Stimulated activated CD4-positive, alpha-beta T cell treated with anti-CD3 and anti-CD28 coated beads, Interleukin-2, amount 100 ng/mL, for 24 hours (primary cell): ENCODE measurements at regions not wholly inside any gene's neighbourhood (a gene's known extent, or its start where the extent isn't known, plus 50 kb on each side); places are given as distances from the start of the nearest gene placed in this dataset.
"Not testable (repeated sequence)": the region's sequence is repeated elsewhere in the genome, so short reads cannot be mapped to it uniquely, and the experiment has no call there.

ENCODE experiments used
- DNase-seq, 2 donors: peaks; one replicate each; pipeline ENCODE4 v3.0.0-alpha.2; 2020

GRCh38 chr15:21705480-21705879 lies 172.1 kb downstream of the POTEB start:
- DNase-seq, result not testable (repeated sequence)

- not testable (repeated sequence) for DNase-seq
These were observed 178.9 kb downstream of the POTEB start for GRCh38 chr15:21698620-21699019.

DNA sequence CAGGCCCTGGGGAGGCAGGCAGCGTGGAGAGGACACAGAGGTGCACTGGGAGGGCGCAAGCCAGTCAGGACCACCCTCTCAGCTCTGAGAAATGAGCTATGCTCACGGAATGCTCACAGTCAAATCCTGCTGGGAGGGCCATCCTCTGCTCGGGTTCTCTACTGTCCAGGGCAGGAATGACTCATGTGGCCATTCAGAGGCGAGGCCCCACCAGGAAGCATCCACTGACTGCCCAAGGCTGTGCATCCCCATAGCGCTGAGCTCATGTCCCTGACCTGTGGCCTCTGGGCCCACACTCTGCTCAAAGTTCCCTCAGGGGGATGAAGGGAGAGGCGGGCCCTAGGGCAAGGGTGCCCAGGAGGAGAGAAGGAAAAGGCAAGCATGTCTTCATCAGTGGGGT lies 182.4 kb downstream of the POTEB start:
- DNase-seq, result not testable (repeated sequence)

- DNase-seq, result not testable (repeated sequence)
These were observed 184.9 kb downstream of the POTEB start for GRCh38 chr15:21692471-21693102.

- DNase-seq, result not testable (repeated sequence)
These were observed 216.6 kb upstream of the POTEB3 start for GRCh38 chr15:21656798-21657397.

DNA sequence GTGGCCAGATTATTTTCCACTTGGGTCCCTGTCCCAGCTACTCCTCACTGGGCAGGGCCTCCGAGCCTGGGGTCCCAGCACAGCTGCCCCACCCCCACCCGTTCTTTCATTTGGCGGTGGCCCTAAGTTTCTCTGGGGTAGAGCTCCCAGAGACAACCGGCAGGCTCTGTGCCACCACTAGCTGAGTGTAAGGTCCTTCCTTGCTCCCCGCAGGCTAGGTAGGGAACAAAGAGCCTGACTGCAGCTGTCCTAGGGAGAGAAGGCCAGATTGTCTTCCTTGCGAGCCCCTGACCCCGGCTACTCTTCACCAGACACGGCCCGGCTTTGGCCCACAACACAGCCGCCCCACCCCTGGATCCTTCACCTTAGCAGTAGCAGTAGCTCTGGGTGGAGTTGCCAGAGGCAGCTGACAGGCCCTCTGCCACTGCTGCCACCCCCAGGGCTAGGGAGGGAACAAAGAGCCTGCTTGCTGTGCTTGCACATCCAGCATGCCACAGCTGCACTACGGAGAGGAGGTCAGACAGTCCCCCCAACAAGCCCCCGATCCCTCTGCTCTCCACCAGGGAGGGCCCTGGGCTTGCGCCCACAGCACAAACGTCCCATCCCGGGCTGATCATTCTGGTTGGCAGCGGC lies 215.9 kb upstream of the POTEB3 start:
- not testable (repeated sequence) for DNase-seq

DNA sequence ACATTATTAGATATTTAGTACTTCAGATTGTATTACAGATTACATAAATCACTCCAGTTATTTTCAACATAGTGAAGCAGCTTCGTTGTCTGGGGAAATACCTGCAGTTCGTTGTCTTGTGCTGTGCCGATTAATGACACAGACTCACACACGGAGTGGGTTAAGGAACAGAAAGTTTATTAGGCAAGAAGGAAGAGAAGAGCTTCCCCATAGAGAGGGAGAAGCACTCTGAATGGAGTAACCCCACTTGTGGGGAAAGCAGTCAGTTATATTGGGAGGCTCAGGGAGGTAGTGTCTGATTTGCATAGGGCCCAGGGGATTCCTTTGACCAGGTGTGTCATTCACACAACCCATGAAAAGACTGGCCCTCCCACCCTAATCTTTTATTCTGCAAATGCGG lies 213.4 kb upstream of the POTEB3 start:
- not testable (repeated sequence) for DNase-seq

DNA sequence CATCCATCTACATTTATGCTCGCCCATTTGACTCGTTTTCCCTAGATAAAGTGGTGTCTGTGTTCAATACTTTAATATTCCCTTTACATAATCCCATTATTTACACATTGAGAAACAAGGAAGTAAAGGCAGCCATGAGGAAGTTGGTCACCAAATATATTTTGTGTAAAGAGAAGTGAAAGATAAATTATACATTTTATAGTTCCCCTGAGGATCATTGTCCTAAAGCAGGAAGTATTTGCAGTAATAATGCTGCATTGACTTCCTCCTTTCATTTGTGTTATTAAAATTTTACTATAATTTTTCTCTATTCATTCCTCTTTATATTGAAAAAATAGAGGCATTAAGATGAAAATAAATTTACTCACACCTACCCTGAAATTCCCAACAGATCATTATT lies 198.5 kb upstream of the POTEB3 start:
- DNase-seq, result not testable (repeated sequence)

- DNase-seq, result not testable (repeated sequence)
These were observed 186.4 kb upstream of the POTEB3 start for GRCh38 chr15:21626694-21627093.

DNA sequence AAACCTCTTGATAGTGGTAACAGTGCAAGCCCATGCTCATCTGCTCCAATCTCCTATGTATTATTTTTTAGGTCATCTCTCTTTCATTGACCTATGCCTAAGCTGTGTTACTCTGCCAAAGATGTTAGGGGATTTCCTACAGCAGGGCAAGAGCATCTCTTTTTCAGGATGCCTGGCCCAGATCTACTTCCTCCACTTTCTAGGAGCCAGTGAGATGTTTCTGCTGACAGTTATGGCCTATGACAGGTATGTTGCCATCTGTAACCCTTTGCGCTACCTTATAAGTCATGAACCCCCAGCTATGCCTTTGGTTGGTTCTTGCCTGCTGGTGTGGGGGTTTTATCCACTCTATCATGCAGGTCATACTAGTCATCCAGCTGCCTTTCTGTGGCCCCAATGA lies 168.9 kb upstream of the POTEB3 start:
- DNase-seq, result not testable (repeated sequence)

GRCh38 chr15:21565426-21565825 lies 125.1 kb upstream of the POTEB3 start:
- DNase-seq, result not testable (repeated sequence)

DNA sequence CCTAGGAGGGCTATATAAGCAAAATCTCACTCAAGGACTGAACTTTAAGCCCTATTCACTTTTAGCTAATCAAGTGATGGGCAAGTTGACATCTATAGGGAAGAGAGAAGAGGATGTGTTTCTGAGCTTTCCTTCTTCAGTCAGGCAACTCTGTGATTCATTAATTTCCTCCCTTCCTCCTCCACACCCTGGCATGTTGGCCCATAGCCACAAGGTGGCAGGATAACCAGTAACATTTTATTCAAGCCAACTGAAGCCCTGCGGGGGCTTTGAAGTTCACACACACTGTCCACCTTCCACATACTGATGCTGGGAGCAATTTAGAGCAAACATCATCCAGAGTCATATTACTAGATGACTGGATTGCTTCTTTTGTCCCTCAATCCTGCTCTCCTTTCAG lies 111.5 kb upstream of the POTEB3 start:
- not testable (repeated sequence) for DNase-seq

DNA sequence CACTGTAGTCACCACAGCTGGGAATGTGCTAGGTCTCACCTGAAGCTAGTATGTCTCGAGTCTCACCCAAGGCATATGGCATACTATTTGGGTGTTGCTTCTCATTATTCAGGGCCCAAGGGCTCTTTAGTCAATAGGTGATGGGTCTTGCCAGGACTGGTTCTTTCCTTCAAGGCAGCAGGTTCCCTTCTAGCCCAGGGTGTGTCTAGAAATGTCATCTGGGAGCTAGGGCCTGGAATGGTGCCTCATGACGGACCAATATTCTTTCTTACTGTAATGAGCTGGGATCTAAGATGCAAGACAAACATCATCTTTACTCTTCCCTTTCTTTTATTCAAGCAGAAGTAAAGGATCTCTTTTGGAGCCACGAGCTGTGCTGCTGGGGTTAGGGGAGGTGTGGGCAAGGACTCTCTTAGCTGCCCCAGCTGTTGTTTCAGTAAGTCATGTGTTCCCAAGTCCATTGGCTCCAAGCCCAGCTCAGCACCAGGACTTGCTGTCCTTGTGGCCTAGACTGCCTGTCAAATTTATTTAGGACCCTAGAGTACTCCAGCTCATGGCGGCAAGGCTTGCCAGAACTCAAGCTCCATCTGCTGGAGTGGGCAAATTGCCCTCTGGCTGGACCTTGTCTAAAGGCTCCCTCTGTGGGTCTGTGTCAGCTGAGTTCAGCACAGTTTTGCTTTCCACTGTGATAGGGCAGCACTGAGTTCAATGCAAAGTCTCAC lies 106.0 kb upstream of the POTEB3 start:
- DNase-seq, result not testable (repeated sequence)

DNA sequence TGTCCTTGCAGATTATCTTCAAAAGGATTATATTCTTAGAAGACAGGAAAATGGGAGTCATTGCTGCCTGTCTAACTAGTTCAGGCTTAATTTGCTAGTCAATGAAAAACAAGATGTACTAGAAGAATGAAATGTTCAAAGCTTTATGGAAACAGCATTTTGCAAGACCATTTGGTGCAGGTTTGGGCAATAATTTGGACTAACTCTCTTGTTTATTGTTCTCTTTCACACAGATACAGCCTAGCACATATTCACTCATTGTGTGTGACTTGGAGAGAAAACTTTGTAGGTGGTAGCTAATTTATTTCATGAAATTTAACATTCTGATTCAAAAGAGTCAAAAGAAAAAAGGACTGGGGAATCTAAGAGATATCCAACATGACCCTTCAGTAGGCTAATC lies 92.5 kb upstream of the POTEB3 start:
- not testable (repeated sequence) for DNase-seq

DNA sequence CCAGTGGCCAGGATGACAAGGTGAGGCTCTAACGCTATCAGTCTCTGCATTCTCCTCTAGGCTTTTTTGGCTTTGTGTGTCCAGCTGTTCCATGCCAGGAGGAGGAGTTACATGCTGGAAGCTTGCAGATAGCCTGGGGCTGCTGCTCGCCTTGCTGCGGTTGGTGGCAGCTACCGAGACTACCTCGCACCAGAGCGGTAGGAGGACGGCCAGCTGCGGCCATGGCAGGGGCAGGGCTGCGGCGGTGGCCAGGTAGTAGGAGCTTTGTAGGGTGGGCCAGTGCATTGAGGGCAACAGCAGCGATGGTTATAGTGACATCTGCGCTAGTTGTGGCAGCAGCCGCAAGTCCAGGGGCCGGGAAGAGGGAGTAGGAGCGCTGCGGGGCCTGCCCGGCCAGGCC lies 75.9 kb upstream of the POTEB3 start:
- not testable (repeated sequence) for DNase-seq

DNA sequence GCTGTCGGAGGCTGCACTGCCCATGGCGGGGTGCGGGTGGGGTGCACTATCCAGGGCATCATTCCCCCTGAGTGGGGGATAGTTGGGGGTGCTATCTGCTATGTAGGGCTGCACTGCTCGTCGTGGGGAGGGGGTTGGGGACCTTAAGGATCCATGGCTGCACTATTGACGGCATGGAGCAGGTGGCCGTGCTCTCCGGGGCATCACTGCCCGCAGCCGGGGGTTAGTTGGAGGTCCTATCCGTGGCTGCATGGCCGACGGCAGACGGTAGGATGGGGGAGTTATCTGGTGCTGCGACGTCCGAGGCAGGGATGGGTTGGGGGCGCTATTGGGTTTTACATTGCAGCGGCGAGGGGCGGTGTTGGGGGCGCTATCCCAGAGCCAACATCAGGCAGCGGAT lies 75.0 kb upstream of the POTEB3 start:
- DNase-seq, result not testable (repeated sequence)

GRCh38 chr15:21503021-21503420 lies 62.7 kb upstream of the POTEB3 start:
- not testable (repeated sequence) for DNase-seq
